Esophagus (tissue), 2 donors: ENCODE measurements at regions not wholly inside any gene's neighbourhood (a gene's known extent, or its start where the extent isn't known, plus 50 kb on each side); places are given as distances from the start of the nearest gene placed in this dataset.

ENCODE experiments used
- H3K27ac ChIP-seq, 2 donors: one replicate each; pipeline ENCODE4 v1.5.1; 2013; ENCODE audit warnings: low read depth in 2 of 2, mild to moderate bottlenecking in 2 of 2, inconsistent platforms in 1 of 2, low read length in 1 of 2, moderate library complexity in 1 of 2
- H3K27me3 ChIP-seq, 2 donors: one replicate each; pipeline ENCODE4 v1.6.1; 2013; ENCODE audit warnings: low read length in 2 of 2, control low read depth in 1 of 2, mild to moderate bottlenecking in 1 of 2; ENCODE audit not compliant: insufficient read depth in 2 of 2, control insufficient read depth in 1 of 2
- H3K36me3 ChIP-seq, 2 donors: one replicate each; pipeline ENCODE4 v1.6.1; 2013; ENCODE audit warnings: low read length in 1 of 2; ENCODE audit not compliant: control insufficient read depth in 2 of 2, insufficient read depth in 2 of 2
- H3K4me1 ChIP-seq, 2 donors: one replicate each; pipeline ENCODE4 v1.6.1; 2013; ENCODE audit warnings: low read length in 1 of 2; ENCODE audit not compliant: control insufficient read depth in 2 of 2, insufficient read depth in 2 of 2
- H3K4me3 ChIP-seq, 2 donors: one replicate each; pipeline ENCODE4 v1.5.1; 2013; ENCODE audit warnings: low read length in 2 of 2, mild to moderate bottlenecking in 2 of 2, low read depth in 1 of 2, moderate library complexity in 1 of 2
- H3K9me3 ChIP-seq, 2 donors: one replicate each; pipeline ENCODE4 v1.6.1; 2013; ENCODE audit warnings: mild to moderate bottlenecking in 2 of 2, low read depth in 1 of 2, low read length in 1 of 2, moderate library complexity in 1 of 2; ENCODE audit not compliant: control insufficient read depth in 2 of 2, insufficient read depth in 1 of 2
- WGBS, 2 donors: extraction: QIAGEN DNeasy Blood & Tissue Kit; methylation state at CpG; one replicate each; pipeline ENCODE4 v1.1.7; 2013; 5-methylcytosine and 5-hydroxymethylcytosine counted together
- donor health status: healthy with polysubstance abuse.
- donor health status: Bipolar disorder and iron deficiency.

DNA sequence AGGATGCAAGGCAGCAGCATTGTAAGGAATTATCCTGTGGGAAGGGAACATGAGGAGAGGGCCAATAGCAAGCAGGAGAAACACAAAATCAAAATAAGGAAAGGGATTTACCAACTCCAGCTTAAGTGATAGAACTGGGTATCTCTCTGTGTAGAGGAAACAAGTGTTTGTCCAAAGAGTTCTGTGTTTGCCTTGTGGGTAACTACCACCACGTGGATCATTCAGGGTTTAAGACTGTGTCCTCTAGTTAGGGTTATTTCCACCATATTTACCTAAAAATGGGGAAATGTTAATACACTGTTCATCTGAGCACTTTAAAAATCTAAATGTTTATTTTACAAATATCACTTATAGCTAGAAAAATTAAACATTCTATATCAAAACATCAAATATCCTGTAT lies 283.3 kb downstream of the EIPR1 start:
- no peak overlapping the region for H3K27ac ChIP-seq
- H3K36me3 ChIP-seq = no peaks in the 10 kb centered on the region
- H3K9me3 ChIP-seq = no peaks in the 10 kb centered on the region
- H3K4me1 ChIP-seq = no peaks in the 10 kb centered on the region
- no peaks in the 10 kb centered on the region for H3K27me3 ChIP-seq
- H3K4me3 ChIP-seq = no peak overlapping the region
- WGBS, 2 donors = 63 to 65% methylated on average over 1 of the region's 1 CpG

- Histone ChIP-seq H3K27me3 (no peaks in the 10 kb centered on the region), H3K4me1 (no peaks in the 10 kb centered on the region), H3K9me3 (no peaks in the 10 kb centered on the region), H3K36me3 (no peaks in the 10 kb centered on the region), H3K27ac (no peak overlapping the region), H3K4me3 (no peak overlapping the region)
- WGBS, 2 donors = 53 to 57% methylated on average over 2 of the region's 2 CpGs
Measured at GRCh38 chr2:3091696-3092095, 285.9 kb downstream of the EIPR1 start.

DNA sequence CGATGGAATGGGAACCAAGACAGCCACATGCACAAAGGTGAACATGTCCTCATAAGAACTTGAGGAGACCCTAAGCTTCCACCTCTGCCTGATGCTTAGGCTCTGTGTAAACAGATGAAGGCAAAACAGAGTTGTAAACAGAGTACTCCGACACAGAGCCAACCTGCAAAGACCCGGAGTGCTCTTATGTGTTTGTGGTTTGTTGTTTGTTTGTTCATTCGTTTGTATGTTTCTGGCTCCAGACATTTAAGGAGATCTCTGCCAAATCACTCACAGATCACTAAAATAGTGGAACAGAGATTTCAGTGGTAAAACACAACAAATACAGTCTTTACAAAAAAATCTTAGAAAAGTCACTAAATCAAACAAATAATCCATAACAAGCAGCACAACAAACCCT lies 294.9 kb downstream of the EIPR1 start:
- Histone ChIP-seq H3K4me3 (no peak overlapping the region), H3K9me3 (no peaks in the 10 kb centered on the region), H3K27ac (no peak overlapping the region), H3K27me3 (no peaks in the 10 kb centered on the region), H3K4me1 (no peaks in the 10 kb centered on the region), H3K36me3 (no peaks in the 10 kb centered on the region)
- WGBS, 2 donors = 67 to 68% methylated on average over 4 of the region's 4 CpGs

DNA sequence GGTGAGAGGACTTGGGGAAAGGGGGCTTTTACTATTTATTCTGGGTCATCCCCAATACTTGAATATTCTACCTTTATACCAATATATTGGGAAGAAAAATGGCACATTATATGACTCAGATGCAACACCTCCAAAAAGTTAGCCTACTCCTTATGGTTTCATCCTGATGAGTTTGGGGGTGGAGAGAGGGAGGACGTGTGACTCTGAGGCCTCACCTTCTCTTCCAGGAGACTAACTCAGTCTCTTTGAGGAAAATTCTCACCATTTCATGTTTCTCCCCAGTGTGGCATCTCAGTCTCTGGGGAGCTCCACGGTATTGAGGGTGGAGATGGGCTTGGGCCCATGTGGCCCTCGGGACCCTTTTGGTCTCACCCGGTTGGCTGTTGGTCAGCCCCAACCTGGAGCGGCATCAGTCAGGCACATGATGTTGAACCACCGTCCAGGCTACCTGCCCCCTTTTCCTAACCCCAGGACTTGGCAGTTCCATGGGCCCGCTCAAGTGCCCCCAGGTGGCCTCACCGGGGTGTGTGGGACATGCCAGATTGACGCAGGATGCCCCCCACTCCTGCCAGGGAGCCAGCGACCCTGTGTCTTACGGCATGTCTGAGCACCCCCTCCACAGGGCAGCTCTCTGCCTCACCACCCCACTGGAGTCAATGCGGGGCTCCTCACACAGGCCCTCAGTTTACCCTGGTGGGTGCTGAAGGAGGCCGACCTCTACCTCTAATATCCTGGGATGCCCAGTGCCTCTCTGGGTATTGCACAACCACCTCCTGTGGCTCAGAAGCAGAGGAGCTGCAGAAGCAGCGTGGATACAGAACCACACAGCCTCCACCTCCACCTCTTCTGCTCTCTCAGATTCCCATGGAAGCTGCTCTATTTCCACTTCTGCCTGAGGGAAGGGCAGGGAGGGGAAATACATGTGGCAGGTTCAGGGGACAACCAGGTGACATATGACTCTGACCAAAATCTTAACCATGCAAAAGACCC lies 297.4 kb downstream of the EIPR1 start:
- 85 to 86% methylated on average over 14 of the region's 14 CpGs for whole genome bisulfite sequencing, 2 donors
- no peaks in the 10 kb centered on the region for H3K27me3 ChIP-seq
- no peaks in the 10 kb centered on the region for H3K36me3 ChIP-seq
- H3K4me1 ChIP-seq = no peaks in the 10 kb centered on the region
- H3K9me3 ChIP-seq = no peaks in the 10 kb centered on the region
- no peak overlapping the region for H3K4me3 ChIP-seq
- H3K27ac ChIP-seq = no peak overlapping the region

DNA sequence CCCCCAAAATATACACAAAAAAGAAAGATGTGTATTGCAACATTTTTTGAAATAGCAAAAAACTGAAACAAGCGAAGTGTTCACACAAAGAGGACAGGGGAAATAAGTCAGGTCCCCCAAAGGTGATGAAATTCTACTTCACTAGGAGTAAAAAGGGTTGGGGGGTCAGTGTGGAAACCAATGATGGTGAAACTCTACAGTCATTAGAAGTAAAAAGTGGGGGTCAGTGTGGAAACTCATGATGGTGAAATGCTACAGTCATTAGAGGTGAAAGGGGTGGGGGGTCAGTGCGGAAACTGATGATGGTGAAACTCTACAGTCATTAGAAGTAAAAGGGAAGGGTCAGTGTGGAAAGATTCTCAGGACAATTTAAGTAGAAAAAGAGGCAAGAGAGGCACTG lies 298.2 kb downstream of the EIPR1 start:
- H3K4me3 ChIP-seq = no peak overlapping the region
- no peaks in the 10 kb centered on the region for H3K27me3 ChIP-seq
- WGBS, 2 donors = 83 to 87% methylated on average over 2 of the region's 2 CpGs
- H3K9me3 ChIP-seq = no peaks in the 10 kb centered on the region
- H3K36me3 ChIP-seq = no peaks in the 10 kb centered on the region
- H3K27ac ChIP-seq = no peak overlapping the region
- no peaks in the 10 kb centered on the region for H3K4me1 ChIP-seq

- Histone ChIP-seq H3K4me3 (no peak overlapping the region), H3K4me1 (no peaks in the 10 kb centered on the region), H3K27me3 (no peaks in the 10 kb centered on the region), H3K9me3 (no peaks in the 10 kb centered on the region), H3K27ac (no peak overlapping the region), H3K36me3 (no peaks in the 10 kb centered on the region)
- WGBS, 2 donors = 96 to 97% methylated on average over 4 of the region's 4 CpGs
Measured at GRCh38 chr2:3078684-3079083, 298.9 kb downstream of the EIPR1 start.

DNA sequence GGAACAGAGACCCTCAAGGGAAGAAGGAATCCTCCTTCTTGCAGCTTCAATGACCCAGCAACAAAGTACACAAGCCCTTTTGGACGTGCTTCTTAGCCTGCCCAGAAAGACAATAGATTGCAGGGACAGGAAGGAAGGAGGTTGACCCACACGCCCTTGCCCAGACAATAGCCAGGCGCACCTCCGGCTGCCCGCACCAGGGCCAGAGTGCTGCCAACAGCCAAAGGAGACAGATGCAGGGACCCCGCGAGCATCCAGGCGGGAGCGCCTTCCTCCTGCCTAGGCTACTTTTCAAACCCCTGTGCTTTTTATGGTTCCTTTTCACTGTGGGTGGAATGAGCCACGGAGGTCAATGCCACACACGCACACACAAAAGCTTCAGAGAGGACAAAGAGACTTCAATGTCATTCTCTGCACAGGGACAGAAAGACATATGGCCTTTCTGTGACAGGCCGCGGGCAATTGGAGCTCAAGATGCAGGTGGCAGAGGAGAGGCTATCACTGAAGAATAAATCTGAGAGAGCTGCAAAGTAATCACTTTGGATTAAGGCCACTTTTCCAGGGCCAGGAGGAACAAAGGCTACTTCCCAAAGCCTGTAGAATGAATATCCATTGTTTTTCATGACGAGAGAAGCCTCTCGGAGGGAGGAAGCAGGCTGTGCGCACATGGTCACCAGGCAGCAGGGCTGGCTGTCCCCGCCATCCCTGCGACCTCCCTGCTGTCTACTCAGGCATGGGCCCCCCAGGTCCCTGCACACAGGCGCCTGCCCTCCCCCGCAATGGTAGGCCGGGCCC lies 300.6 kb downstream of the EIPR1 start:
- Histone ChIP-seq H3K27ac (no peak overlapping the region), H3K4me1 (no peaks in the 10 kb centered on the region), H3K36me3 (no peaks in the 10 kb centered on the region), H3K4me3 (no peak overlapping the region), H3K9me3 (no peaks in the 10 kb centered on the region), H3K27me3 (no peaks in the 10 kb centered on the region)
- WGBS, 2 donors = 69% methylated on average over 21 of the region's 21 CpGs

- no peak overlapping the region for H3K27ac ChIP-seq
- H3K9me3 ChIP-seq = no peaks in the 10 kb centered on the region
- no peaks in the 10 kb centered on the region for H3K4me1 ChIP-seq
Measured at GRCh38 chr2:3075991-3076340, 301.7 kb downstream of the EIPR1 start.

DNA sequence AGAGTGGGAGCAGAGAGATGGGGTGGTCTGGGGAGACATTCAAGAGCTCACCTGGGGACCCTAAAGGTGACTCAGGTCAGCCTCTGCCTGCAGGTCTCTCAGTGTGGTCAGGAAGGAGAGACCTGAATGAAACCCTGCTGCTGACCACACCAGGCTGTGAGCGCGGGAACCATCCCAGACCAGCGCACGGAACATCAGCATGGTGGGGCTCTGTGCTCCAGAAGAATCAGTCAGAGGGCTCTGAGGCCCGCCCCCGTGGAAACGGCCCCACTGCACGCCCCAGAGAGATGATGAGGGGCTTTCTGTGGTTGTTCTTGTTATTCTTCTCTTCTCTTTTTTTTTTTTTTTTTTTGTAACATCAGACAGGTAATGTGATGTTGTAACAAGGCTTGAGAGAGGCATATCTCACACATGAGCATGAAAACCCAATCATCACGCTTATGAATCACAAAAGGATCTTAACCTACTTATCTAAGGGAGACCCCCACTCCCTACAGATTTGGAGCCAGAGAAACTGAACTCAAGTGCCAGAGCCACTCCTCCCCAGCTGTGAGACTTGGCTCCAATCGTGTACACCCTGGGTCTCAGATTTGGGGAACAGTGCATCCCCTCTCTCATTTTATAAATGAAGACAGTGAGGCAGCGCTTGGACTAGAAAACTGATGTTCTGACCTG lies 302.2 kb downstream of the EIPR1 start:
- 83 to 86% methylated on average over 11 of the region's 11 CpGs for WGBS, 2 donors
- Histone ChIP-seq H3K4me1 (no peaks in the 10 kb centered on the region), H3K9me3 (no peaks in the 10 kb centered on the region), H3K36me3 (no peaks in the 10 kb centered on the region), H3K27me3 (no peaks in the 10 kb centered on the region), H3K27ac (no peak overlapping the region), H3K4me3 (no peak overlapping the region)

More at GRCh38 chr2:3075991-3076340, 301.7 kb downstream of the EIPR1 start:
- Histone ChIP-seq H3K4me3 (no peak overlapping the region), H3K27me3 (no peaks in the 10 kb centered on the region), H3K36me3 (no peaks in the 10 kb centered on the region)
- WGBS, 2 donors = 89% methylated on average over 4 of the region's 4 CpGs
